Calu3 (cell line): ENCODE measurements at regions not wholly inside any gene's neighbourhood (a gene's known extent, or its start where the extent isn't known, plus 50 kb on each side); places are given as distances from the start of the nearest gene placed in this dataset.
A peak's percentile ranks its signal among the peaks of the same experiment; 100 is the strongest.

Source experiments
- BruUV-seq: library from RNA; stranded (reverse); fragments of 400-500 nt; replicated peaks from 2 replicates; lab custom pipeline; 2021; lab: Mats Ljungman, UMichigan
- CTCF ChIA-PET: fragments of 300-600 bp; sonication (Branson Sonifier 250); formaldehyde crosslinking; loops from one replicate; lab custom pipeline; 2022; ENCODE audit warnings: antibody characterized with exemption; lab: Charles Lee
- DNase-seq: peaks from one replicate; pipeline ENCODE4 v3.0.0; 2022
- H3K27ac Mint-ChIP-seq: one replicate; pipeline ENCODE4 v1.8.0; 2022; ENCODE audit warnings: mixed read lengths; ENCODE audit not compliant: unreplicated experiment
- H3K27me3 Mint-ChIP-seq: one replicate; pipeline ENCODE4 v1.8.0; 2022; ENCODE audit warnings: mixed read lengths; ENCODE audit not compliant: unreplicated experiment
- H3K36me3 Mint-ChIP-seq: one replicate; pipeline ENCODE4 v1.8.0; 2022; ENCODE audit warnings: mild to moderate bottlenecking, moderate library complexity, mixed read lengths; ENCODE audit not compliant: insufficient read depth, unreplicated experiment
- H3K4me1 Mint-ChIP-seq: one replicate; pipeline ENCODE4 v1.8.0; 2022; ENCODE audit warnings: mild to moderate bottlenecking, low read depth, mixed read lengths; ENCODE audit not compliant: unreplicated experiment
- H3K4me3 Mint-ChIP-seq: one replicate; pipeline ENCODE4 v1.8.0; 2022; ENCODE audit warnings: mild to moderate bottlenecking, low read depth, moderate library complexity, mixed read lengths; ENCODE audit not compliant: unreplicated experiment
- H3K9me3 Mint-ChIP-seq: one replicate; pipeline ENCODE4 v1.8.0; 2022; ENCODE audit warnings: low read depth, mixed read lengths; ENCODE audit not compliant: unreplicated experiment
- intact Hi-C: fragments of 100-400 bp; cut with micrococcal nuclease; formaldehyde crosslinking; loops from one replicate; pipeline ENCODE4 v1.10.0; 2022; ENCODE audit not compliant: unreplicated experiment
- TF ChIP-seq, protein P1 (sequence below): fragments of 200-600 bp; IDR thresholded peaks from one replicate; pipeline ENCODE4 v1.8.0; 2022; ENCODE audit warnings: antibody characterized with exemption; ENCODE audit not compliant: unreplicated experiment

DNA sequence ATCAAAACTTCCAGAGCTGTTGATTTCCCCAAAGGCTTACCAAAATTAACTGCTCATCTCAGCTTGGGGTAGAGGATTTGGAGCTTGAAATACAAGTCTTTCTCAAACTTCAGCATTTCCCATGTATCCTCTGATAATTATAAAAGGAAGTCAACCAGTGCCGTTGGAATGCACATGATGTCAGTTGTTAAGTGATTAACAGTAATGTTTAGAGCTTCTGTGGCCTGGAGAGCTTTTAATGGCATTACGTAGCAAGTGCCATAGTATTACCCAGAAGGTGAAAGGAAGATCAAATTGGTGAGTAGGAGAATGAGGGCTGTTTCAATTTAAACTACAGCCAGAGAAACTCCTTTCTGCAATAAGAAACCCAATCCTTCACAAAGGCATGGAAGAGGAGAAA, 62.5 kb upstream of the PTPRR start:
- intact Hi-C loops: no loop called here
- TF ChIP-seq, protein P1, sequence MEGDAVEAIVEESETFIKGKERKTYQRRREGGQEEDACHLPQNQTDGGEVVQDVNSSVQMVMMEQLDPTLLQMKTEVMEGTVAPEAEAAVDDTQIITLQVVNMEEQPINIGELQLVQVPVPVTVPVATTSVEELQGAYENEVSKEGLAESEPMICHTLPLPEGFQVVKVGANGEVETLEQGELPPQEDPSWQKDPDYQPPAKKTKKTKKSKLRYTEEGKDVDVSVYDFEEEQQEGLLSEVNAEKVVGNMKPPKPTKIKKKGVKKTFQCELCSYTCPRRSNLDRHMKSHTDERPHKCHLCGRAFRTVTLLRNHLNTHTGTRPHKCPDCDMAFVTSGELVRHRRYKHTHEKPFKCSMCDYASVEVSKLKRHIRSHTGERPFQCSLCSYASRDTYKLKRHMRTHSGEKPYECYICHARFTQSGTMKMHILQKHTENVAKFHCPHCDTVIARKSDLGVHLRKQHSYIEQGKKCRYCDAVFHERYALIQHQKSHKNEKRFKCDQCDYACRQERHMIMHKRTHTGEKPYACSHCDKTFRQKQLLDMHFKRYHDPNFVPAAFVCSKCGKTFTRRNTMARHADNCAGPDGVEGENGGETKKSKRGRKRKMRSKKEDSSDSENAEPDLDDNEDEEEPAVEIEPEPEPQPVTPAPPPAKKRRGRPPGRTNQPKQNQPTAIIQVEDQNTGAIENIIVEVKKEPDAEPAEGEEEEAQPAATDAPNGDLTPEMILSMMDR: no peak
- Mint-ChIP-seq H3K36me3 (no peaks in the 10 kb centered on the region), H3K27me3 (no peaks in the 10 kb centered on the region), H3K4me1 (peaks cover 12% of the 10 kb centered on the region), H3K4me3 (no peak overlapping the region), H3K27ac (no peak overlapping the region), H3K9me3 (no peaks in the 10 kb centered on the region)
- no peak for DNase-seq
- no TSS peak for BruUV-seq
- CTCF ChIA-PET: interaction anchor here (1.0 kb wide), 1 partner anchor 34 kb away, joined by 3 read pairs; no protein-coding TSS in a partner anchor

DNA sequence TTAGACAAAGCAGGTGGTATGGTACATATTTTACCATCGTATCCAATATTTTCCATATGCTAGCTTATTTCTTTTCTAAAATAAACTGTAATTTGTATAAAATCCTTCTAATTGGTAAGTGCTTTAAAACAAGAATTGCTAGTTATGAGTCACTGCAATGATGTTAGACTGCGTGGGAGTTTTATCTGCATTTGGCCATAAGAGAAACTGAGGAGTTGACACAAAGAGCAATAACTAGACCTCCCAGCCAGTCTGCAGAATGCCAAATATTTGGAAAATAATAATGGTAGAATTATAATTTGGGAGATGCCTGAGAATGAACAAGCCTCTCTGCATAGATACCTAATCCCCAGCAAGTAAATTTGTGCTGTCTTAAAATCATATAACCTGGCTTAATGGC, 61.7 kb upstream of the PTPRR start:
- DNase-seq: no peak
- no peaks in the 10 kb centered on the region for H3K9me3 Mint-ChIP-seq
- no peak overlapping the region for H3K4me3 Mint-ChIP-seq
- no peaks in the 10 kb centered on the region for H3K36me3 Mint-ChIP-seq
- no TSS peak for BruUV-seq
- intact Hi-C loops: no loop called here
- peaks cover 12% of the 10 kb centered on the region for H3K4me1 Mint-ChIP-seq
- CTCF ChIA-PET: no interaction called here
- TF ChIP-seq, protein P1: no peak
- no peak overlapping the region for H3K27ac Mint-ChIP-seq
- H3K27me3 Mint-ChIP-seq: no peaks in the 10 kb centered on the region

DNA sequence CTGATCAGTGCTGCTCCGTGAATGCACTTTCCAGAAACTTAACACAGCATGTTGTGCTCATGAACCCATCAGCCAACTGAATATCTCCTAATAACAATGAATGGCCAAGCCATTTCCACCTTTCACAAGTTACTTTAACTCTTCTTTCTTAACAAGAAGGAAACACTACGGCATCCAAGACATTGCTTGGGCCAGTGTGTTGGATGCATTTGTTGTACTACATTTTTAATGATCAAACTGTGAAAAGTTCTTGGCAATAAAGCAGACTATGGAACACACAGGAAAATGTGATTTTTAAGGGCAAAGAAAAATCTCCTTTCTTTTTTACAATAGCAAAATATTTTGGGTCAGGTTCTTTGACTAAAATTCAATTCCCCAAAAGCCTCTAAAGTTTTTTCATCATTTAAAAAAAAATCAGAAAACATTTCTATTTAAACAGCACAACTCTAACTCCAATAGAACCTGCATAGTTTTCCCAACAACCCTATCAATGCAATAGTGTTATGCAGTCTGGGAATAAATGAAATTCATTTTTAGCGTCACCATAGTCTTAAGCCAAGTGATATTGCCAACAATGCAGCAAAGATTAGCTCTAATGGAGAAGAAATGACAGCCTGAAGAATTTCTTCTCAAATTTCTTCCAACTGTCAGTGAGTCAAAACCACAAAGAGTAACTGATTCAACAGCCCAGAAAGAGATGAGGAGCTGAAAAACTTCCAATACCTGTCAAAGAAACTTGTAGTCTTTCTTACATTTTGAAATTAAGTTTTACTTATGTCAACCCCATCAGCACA, 50.7 kb upstream of the PTPRR start:
- Mint-ChIP-seq H3K9me3 (no peaks in the 10 kb centered on the region), H3K4me1 (no peaks in the 10 kb centered on the region), H3K4me3 (peak overlapping the region; percentile 3), H3K36me3 (no peaks in the 10 kb centered on the region), H3K27me3 (no peaks in the 10 kb centered on the region), H3K27ac (no peak overlapping the region)
- no TSS peak for BruUV-seq
- CTCF ChIA-PET: no interaction called here
- intact Hi-C loops: no loop called here
- TF ChIP-seq, protein P1: no peak
- no peak for DNase-seq
